GM12873 (cell line): ENCODE measurements at regions not wholly inside any gene's neighbourhood (a gene's known extent, or its start where the extent isn't known, plus 50 kb on each side); places are given as distances from the start of the nearest gene placed in this dataset.

ENCODE experiments used
- TF ChIP-seq, protein P1 (sequence below): IDR thresholded peaks from 2 replicates; pipeline ENCODE4 v1.5.1; 2012; ENCODE audit warnings: low read depth, mild to moderate bottlenecking, moderate library complexity, low read length, control low read depth; ENCODE audit not compliant: insufficient read depth; ENCODE audit errors: missing control alignments

DNA sequence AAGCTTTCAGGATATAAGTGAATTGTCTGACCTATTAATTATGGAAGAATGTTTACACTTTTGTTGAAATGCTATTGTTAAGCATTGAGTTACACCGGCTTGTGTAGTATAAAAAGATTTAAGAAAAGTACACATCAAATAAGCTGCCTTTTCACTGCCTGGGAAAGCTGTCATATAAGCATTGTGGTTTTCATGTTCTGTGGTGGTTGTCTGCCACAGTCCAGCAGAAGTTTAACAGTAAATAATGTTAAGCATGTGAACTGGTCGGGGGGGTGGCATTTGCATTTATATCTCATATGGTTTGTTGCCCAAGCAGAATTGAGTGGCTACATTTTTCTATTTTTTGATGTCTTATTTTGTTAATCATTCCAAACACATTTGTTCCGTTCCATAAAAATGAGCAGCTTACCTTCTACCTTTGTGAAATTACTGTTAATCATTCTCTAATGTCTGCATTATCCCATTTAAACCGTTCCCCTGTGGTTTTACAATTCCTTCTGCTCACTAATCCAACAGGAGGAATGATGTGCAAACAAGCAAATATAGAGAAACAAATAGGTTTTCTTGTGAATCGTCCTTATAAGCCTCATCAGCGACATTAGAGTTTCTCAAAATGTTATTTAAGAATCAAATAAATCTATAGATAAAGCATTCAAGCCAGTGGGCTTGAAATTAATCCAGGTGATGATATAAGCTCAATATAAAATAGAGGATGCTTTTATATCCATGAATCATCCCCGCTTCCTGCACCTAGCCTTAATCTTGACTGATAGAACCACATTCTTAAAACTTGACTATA lies 160.8 kb upstream of the SAMSN1 start:
- TF ChIP-seq, protein P1, sequence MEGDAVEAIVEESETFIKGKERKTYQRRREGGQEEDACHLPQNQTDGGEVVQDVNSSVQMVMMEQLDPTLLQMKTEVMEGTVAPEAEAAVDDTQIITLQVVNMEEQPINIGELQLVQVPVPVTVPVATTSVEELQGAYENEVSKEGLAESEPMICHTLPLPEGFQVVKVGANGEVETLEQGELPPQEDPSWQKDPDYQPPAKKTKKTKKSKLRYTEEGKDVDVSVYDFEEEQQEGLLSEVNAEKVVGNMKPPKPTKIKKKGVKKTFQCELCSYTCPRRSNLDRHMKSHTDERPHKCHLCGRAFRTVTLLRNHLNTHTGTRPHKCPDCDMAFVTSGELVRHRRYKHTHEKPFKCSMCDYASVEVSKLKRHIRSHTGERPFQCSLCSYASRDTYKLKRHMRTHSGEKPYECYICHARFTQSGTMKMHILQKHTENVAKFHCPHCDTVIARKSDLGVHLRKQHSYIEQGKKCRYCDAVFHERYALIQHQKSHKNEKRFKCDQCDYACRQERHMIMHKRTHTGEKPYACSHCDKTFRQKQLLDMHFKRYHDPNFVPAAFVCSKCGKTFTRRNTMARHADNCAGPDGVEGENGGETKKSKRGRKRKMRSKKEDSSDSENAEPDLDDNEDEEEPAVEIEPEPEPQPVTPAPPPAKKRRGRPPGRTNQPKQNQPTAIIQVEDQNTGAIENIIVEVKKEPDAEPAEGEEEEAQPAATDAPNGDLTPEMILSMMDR, result no peak

DNA sequence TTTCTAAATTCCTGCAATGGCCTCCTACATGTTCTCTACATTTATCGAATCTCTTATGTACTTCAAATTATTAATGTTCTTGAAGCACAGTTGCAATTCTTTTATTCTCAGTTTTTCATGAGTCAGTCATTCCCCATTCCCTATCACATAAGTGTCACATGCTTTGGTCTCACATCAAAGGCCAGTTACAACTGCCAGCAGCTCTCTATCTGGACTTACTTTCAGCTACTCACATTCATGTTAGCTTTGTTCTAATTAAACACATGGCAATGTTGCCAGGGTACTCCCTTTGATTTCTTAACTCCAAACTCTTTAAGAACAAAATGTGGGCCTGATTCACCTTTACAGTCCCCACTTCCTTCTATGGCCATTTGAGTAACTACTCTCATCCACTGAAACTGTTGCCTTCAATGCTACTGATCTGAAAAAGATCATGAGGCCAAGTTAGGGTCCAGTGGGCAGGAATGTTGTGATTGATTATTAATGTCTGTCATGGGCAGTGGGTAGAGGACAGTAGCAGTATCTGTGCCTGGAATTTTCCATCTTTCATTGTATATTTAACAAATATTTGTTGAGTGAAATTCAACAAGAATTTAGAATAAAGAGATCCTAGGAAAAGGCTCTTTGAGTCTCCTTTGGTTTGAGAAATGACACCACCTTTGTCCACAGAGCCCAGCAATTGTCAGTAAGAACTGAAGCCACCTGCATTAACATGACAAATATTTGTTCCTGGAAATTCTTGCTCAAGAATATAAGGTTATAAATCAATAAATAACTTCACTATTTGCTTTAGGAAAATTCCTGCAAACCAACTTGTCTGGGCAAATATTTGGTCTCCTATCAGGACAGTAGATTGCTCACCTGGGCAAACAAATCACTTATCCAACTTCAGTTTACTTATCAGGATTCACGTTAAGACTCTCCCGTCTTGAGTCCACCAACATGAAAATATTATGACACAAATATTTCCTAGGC lies 153.6 kb upstream of the SAMSN1 start:
- TF ChIP-seq, protein P1, result no peak

DNA sequence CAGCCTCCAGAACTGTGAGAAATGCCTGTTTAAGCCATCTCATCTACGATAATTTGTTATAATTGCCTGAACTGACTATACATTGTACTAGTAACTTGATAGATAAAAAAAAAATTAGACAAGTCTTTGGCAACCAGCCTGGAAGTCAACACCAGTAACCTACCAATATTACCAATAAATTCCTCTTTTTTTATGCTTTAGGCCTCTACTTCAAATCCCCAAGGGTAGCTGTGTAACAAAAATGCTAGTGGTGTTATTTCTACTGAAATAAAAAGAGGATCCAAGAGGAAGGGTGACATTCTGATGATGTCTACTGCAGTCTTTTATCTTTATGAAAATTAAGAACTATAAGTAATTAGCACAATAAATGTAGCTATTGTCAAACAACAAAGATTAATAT lies 151.7 kb upstream of the SAMSN1 start:
- TF ChIP-seq, protein P1, result no peak

DNA sequence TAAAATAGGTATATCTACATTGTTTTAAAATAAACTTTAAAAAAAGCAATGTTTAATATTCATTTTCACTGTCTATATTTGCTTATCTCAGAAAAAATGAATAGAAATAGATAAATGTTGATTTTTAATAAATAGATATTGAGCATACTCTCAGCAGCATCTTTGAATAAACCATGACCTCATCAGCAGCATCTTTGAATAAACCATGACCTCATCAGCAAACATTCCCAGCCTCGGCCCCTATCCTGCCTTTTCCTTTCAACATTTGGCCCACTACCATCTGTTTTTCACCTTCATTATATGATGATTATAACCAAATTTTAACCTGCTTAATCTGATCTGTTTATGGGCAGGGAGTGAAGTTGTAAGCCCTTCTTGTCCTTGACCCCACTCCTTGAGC lies 148.7 kb upstream of the SAMSN1 start:
- TF ChIP-seq, protein P1, result no peak

DNA sequence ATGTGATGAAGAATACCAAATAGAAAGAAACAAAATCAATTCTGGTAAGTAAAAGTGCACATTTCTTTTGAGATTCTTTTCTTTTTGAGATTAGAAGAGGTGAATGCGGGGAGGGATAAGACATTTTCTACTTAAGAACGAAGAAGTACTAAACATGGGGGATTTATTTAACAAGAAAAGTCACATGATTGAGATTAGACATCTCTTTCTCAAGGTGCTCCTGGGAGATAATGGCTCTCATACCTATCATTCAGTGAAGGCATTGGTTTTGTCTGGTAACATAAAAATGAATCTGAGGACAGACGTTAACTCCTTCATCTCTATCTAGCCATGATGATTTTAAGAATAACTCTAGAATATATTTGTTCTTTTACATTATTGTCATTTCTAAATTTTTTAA lies 147.9 kb upstream of the SAMSN1 start:
- TF ChIP-seq, protein P1, result no peak

DNA sequence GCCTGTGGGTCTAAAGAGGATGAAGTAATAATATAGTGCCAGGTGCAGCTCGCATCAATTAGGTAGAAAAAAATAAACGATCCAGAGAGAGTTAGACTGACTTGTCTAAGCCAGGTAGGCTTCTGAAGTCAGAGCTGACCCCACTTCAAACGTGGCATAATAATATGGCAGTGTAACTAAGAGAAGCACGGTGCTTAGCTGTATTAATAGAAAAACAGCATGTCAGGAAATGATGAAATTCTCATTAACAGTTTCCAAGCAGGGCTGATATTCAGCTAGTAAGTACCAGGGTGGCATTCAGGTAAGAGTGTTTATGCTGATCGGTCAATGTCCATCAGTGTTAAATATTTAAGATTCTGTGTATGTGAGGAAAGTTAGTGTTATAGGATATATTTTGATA lies 145.8 kb upstream of the SAMSN1 start:
- TF ChIP-seq, protein P1, result no peak

DNA sequence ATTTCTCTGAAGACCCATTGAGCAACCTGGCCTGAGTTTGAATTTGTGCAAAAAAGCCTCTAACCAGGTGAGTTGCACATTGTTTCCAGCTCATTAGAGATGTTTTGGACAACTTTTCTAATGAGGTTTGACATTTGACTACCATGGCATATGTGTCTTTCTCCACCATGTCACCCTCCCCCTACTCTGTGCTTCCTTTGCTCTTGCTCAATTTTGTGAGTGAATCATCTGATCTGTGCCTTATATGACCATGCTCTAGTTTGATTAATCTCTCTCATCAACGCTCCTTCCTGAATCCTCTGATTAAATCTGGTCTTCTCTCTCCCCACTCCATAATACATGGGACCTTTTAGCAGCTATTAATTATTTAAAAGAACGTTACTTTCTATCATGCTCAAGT lies 144.8 kb upstream of the SAMSN1 start:
- TF ChIP-seq, protein P1, result no peak
